ACC112 (cell line): ENCODE measurements at regions not wholly inside any gene's neighbourhood (a gene's known extent, or its start where the extent isn't known, plus 50 kb on each side); places are given as distances from the start of the nearest gene placed in this dataset.
"Not testable (repeated sequence)": the region's sequence is repeated elsewhere in the genome, so short reads cannot be mapped to it uniquely, and the experiment has no call there.

Experiments used
- H2AFZ ChIP-seq: fragments of 200-600 bp; sonication (generic); one replicate; pipeline ENCODE4 v1.6.0; 2017; ENCODE audit warnings: antibody characterized with exemption, low read length; ENCODE audit not compliant: unreplicated experiment
- H3K27ac ChIP-seq: fragments of 200-600 bp; sonication (generic); 2 replicates; pipeline ENCODE4 v1.5.1; 2014; ENCODE audit warnings: low read depth, mild to moderate bottlenecking, antibody characterized with exemption, low read length, moderate library complexity
- H3K27me3 ChIP-seq: fragments of 200-600 bp; sonication (generic); 2 replicates; pipeline ENCODE4 v1.6.1; 2014; ENCODE audit warnings: mild to moderate bottlenecking, antibody characterized with exemption, low read length, moderate library complexity, mixed read lengths; ENCODE audit not compliant: insufficient read depth
- H3K36me3 ChIP-seq: fragments of 200-600 bp; sonication (generic); 2 replicates; pipeline ENCODE4 v1.6.1; 2016; ENCODE audit warnings: mild to moderate bottlenecking, antibody characterized with exemption, low read length, moderate library complexity, mixed read lengths; ENCODE audit not compliant: insufficient read depth
- H3K4me1 ChIP-seq: fragments of 200-600 bp; sonication (generic); one replicate; pipeline ENCODE4 v1.6.1; 2016; ENCODE audit warnings: low read length, mixed read lengths; ENCODE audit not compliant: insufficient read depth, unreplicated experiment, control insufficient read depth
- H3K4me3 ChIP-seq: fragments of 200-600 bp; sonication (generic); 2 replicates; pipeline ENCODE4 v1.5.1; 2014; ENCODE audit warnings: mild to moderate bottlenecking, low read depth, low read length
- H3K79me2 ChIP-seq: fragments of 200-600 bp; sonication (generic); one replicate; pipeline ENCODE4 v1.6.0; 2016; ENCODE audit warnings: low read length; ENCODE audit not compliant: control insufficient read depth, unreplicated experiment, insufficient read depth

- no peaks in the 10 kb centered on the region for H3K79me2 ChIP-seq
- H3K4me1 ChIP-seq: no peaks in the 10 kb centered on the region
- no peak overlapping the region for H3K4me3 ChIP-seq
- H3K27ac ChIP-seq: no peak overlapping the region
- no peaks in the 10 kb centered on the region for H3K36me3 ChIP-seq
- H2AFZ ChIP-seq: no peak overlapping the region
- peaks cover 31% of the 10 kb centered on the region for H3K27me3 ChIP-seq
These were observed 76.3 kb upstream of the C7orf33 start for GRCh38 chr7:148514236-148514635.

DNA sequence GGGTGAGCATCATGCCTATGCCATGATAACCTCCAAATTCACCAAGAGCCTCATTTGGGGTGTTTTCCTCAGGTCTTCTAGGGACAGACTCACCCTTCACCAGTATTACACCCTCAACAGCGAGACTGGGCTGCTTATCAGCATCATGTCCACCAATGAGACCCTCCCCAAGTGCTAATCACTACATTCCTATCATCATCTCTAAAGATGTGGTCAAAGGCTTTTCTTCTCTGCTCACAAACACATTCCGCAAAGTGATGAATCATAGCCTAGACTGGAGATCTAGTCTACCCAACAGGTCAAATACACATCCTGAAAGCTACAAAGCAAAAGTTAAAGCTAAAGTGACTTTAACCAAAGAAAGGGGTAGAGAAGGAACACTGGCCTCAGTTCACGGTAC is 75.3 kb upstream of the C7orf33 start:
- Histone ChIP-seq H3K27me3 (peaks cover 32% of the 10 kb centered on the region), H3K79me2 (no peaks in the 10 kb centered on the region), H3K27ac (no peak overlapping the region), H3K36me3 (no peaks in the 10 kb centered on the region), H3K4me3 (no peak overlapping the region), H3K4me1 (no peaks in the 10 kb centered on the region), H2AFZ (no peak overlapping the region)

DNA sequence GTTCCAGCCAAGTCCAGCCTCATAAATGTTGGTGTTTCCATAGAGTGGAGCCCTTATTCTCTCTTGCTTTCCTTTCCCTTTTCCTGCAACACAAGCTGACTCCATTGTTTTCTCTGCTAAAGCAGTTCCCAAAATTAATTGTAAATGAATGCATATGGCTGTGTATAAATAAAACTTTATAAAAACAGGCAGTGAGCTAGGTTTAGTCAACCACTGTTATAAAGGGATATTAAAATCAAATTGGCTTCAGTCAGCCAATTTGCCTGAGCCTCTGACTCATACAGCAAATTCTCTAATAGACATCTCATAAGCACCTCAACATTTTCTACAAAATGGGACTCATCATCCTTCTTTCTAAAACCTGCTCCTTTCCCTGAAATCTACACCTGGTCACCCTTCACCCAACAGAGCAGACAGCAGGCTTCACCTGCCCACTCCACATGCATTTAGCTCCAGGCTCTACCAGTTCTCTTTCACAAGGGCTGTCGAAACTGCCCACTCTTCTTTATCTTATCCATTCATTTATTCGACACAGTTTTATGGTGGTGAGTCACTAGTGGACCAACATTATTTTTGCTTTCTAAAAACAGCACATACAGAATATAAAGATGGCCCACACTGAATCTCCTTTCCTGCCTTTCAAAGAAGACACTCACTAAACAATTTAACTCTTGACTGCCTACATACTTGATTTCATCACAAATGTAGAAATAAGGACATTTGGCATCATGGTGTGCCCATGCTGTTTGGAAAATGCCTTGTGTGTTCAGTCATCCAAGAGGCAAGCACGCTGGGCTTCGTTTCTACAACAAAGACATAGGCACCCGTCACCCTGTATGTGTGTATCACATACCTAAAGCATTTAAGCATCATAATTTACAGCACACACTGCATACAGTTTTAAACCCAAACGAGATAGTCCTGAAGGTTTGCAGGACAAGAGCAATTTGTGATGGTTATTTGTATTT is 74.6 kb upstream of the C7orf33 start:
- Histone ChIP-seq H3K4me1 (no peaks in the 10 kb centered on the region), H3K27ac (no peak overlapping the region), H2AFZ (no peak overlapping the region)

DNA sequence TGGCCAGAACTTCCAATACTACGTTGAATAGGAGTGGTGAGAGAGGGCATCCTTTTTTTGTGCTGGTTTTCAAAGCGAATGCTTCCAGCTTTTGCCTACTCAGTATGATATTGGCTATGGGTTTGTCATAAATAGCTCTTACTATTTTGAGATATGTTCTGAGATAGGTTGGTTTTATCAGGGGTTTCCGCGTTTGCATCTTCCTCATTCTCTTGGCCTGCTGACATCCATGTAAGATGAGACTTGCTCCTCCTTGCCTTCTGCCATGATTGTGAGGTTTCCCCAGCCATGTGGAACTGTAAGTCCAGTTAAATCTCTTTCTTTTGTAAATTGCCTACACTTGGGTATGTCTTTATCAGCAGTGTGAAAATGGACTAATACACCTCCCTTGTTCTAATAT is 71.2 kb upstream of the C7orf33 start:
- peaks cover 45% of the 10 kb centered on the region for H3K27me3 ChIP-seq
- not testable (repeated sequence) for H3K36me3 ChIP-seq, H3K27ac ChIP-seq, H3K79me2 ChIP-seq, H3K4me3 ChIP-seq, H2AFZ ChIP-seq, H3K4me1 ChIP-seq

More for the DNA sequence above, 74.6 kb upstream of the C7orf33 start:
- Histone ChIP-seq H3K4me3 (no peak overlapping the region), H3K27me3 (peaks cover 38% of the 10 kb centered on the region), H3K36me3 (no peaks in the 10 kb centered on the region), H3K79me2 (no peaks in the 10 kb centered on the region)

DNA sequence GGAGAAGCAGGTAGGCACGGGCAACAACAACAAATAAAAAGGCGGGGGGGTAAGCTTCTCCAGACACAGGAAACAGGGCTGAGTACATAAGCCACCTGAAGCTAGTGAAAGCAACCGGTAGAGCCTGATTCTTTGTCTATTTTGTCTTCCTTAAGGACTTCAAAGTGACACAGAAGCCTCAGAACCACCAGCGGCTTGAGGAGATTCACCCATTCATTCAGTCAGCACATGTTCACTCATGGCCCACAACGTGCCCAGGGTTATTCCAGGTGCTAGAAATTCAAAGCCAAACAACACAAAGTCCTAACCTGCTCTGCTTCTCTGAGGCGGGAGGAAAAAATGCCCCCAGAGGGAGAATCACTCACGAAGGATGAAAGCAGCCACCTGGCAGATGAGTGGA is 69.3 kb upstream of the C7orf33 start:
- H3K27me3 ChIP-seq: peaks cover 51% of the 10 kb centered on the region
- H3K27ac ChIP-seq: no peak overlapping the region
- H3K4me3 ChIP-seq: no peak overlapping the region
- H2AFZ ChIP-seq: no peak overlapping the region
- no peaks in the 10 kb centered on the region for H3K79me2 ChIP-seq
- no peaks in the 10 kb centered on the region for H3K36me3 ChIP-seq
- H3K4me1 ChIP-seq: no peaks in the 10 kb centered on the region

DNA sequence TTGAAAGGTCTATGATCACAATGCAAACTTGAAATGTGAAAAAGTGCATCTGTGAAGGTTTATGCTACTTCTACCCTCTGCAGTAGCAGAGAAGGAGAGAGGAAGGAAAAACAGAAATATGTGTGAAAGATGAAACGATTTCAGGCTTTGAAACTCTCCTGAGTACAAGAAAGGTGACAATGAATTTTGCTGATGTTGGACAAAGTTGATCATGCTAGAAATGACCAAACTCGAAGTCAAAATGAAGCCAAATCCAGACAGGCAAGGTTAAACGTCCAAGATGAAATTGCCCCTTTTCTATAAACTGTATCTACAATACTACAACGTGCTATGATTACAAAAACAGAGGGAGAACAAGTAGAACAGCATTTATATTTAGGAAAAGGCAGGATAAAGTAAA is 67.0 kb upstream of the C7orf33 start:
- Histone ChIP-seq H2AFZ (no peak overlapping the region), H3K79me2 (no peaks in the 10 kb centered on the region), H3K4me1 (no peaks in the 10 kb centered on the region)

GRCh38 chr7:148524479-148525224 is 65.9 kb upstream of the C7orf33 start:
- Histone ChIP-seq H3K79me2 (no peaks in the 10 kb centered on the region), H2AFZ (no peak overlapping the region), H3K27ac (no peak overlapping the region), H3K27me3 (peaks cover 54% of the 10 kb centered on the region), H3K36me3 (no peaks in the 10 kb centered on the region), H3K4me1 (no peaks in the 10 kb centered on the region), H3K4me3 (no peak overlapping the region)

More for the DNA sequence above, 67.0 kb upstream of the C7orf33 start:
- Histone ChIP-seq H3K27ac (no peak overlapping the region), H3K4me3 (no peak overlapping the region), H3K36me3 (no peaks in the 10 kb centered on the region), H3K27me3 (peaks cover 54% of the 10 kb centered on the region)

GRCh38 chr7:148527717-148528168 is 62.8 kb upstream of the C7orf33 start:
- Histone ChIP-seq H3K4me3 (no peak overlapping the region), H3K36me3 (no peaks in the 10 kb centered on the region), H3K79me2 (no peaks in the 10 kb centered on the region), H3K4me1 (no peaks in the 10 kb centered on the region), H3K27ac (no peak overlapping the region), H2AFZ (no peak overlapping the region), H3K27me3 (peaks cover 33% of the 10 kb centered on the region)

DNA sequence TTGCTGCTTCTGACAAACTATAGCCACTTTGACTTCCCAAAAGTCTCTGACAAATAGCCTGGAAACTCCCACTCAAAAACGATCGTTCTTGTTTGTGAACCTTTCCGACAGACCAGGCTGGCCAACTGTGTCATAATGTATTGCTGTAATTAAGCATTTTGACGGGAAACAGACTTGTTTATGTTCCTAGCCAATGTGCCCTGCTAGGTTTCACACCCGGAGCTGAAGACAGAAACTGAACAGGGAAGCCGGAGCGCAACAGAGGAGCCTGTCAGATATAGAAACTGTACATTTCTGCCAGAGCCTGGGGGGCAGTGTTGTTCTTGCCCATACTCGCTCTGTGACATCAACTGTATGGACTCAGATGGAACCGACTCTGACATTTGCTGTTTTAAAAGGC is 55.3 kb upstream of the C7orf33 start:
- Histone ChIP-seq H3K4me3 (no peak overlapping the region), H3K36me3 (no peaks in the 10 kb centered on the region), H3K4me1 (peaks cover 2% of the 10 kb centered on the region), H3K27ac (no peak overlapping the region), H3K27me3 (peaks cover 3% of the 10 kb centered on the region; the same call in 1 of the 2 replicates), H3K79me2 (no peaks in the 10 kb centered on the region), H2AFZ (no peak overlapping the region)

DNA sequence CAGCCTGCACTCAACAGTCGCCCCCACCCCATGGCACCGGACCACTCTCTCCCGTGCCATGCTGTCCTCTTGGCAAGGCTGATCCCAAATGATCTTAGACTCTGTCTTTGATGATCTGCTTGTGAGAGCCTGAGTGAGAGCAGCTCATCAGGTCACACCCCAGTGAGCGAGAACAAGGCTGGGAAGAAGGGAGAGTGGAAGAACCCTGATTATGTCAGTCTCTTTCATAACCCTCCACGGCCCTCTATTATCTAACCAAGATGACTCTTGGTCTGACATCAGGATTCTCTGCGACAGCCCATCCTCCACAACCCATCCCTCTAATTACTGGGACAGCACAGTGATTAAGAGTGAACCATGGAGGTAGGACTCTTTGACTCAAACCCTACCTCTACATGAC is 53.1 kb upstream of the C7orf33 start:
- H3K4me1 ChIP-seq: peaks cover 9% of the 10 kb centered on the region
- no peaks in the 10 kb centered on the region for H3K36me3 ChIP-seq
- no peak overlapping the region for H2AFZ ChIP-seq
- H3K4me3 ChIP-seq: no peak overlapping the region
- H3K27me3 ChIP-seq: peaks cover 3% of the 10 kb centered on the region; the same call in 1 of the 2 replicates
- H3K79me2 ChIP-seq: no peaks in the 10 kb centered on the region
- no peak overlapping the region for H3K27ac ChIP-seq
